ENCODE measurements at regions not wholly inside any gene's neighbourhood (a gene's known extent, or its start where the extent isn't known, plus 50 kb on each side); places are given as distances from the start of the nearest gene placed in this dataset.

GRCh38 chr1:157359314-157360022 lies 192.8 kb downstream of the FCRL5 start:
- H3K4me1 ChIP-seq = peaks cover 0 to 8% (median 4%) of the 10 kb centered on the region in 9 donors
- H3K27me3 ChIP-seq = peaks cover 0 to 9% (median 0%) of the 10 kb centered on the region in 7 donors
- H3K27ac ChIP-seq = no peak overlapping the region
- intact Hi-C loops (cut with DNase I) = loop anchor here in 2 of 10 donors (10.0 kb wide), 1 partner anchor 165 kb away; no protein-coding TSS in a partner anchor
- no peak overlapping the region for H3K4me3 ChIP-seq
- H3K9me3 ChIP-seq = no peaks in the 10 kb centered on the region
- no peaks in the 10 kb centered on the region for H3K36me3 ChIP-seq
- no peak for DNase-seq
- WGBS, 2 donors = 88 to 90% methylated on average over 4 of the region's 4 CpGs
- TF ChIP-seq CTCF (IDR thresholded peaks at IDR 0.05) = no peak
- no peak for ATAC-seq

GRCh38 chr1:157357111-157357510 lies 195.2 kb downstream of the FCRL5 start:
- ATAC-seq (peak in 6 of 8 donors; percentile 42 to 84 (median 64)), DNase-seq (peak in 1 of 2 donors; percentile 26)
- Histone ChIP-seq H3K4me1 (peaks cover 0 to 8% (median 4%) of the 10 kb centered on the region in 9 donors), H3K27ac (no peak overlapping the region), H3K36me3 (no peaks in the 10 kb centered on the region), H3K9me3 (no peaks in the 10 kb centered on the region), H3K4me3 (no peak overlapping the region), H3K27me3 (peaks cover 0 to 10% (median 0%) of the 10 kb centered on the region in 7 donors)
- TF ChIP-seq CTCF (IDR thresholded peaks at IDR 0.05) = no peak
- WGBS, 2 donors = 22 to 23% methylated on average over 5 of the region's 5 CpGs
- intact Hi-C loops (cut with DNase I) = no loop called here

GRCh38 chr1:157356601-157357000 lies 195.7 kb downstream of the FCRL5 start:
- Histone ChIP-seq H3K27ac (no peak overlapping the region), H3K4me1 (peaks cover 0 to 8% (median 4%) of the 10 kb centered on the region in 9 donors), H3K36me3 (no peaks in the 10 kb centered on the region), H3K4me3 (no peak overlapping the region), H3K27me3 (peaks cover 0 to 10% (median 0%) of the 10 kb centered on the region in 7 donors), H3K9me3 (no peaks in the 10 kb centered on the region)
- no peak for ATAC-seq
- 84 to 90% methylated on average over 3 of the region's 3 CpGs for WGBS, 2 donors
- intact Hi-C loops (cut with DNase I) = no loop called here
- TF ChIP-seq CTCF (IDR thresholded peaks at IDR 0.05) = no peak
- DNase-seq = no peak

- TF ChIP-seq CTCF (IDR thresholded peaks at IDR 0.05) = no peak
- H3K27me3 ChIP-seq = peaks cover 0 to 16% (median 4%) of the 10 kb centered on the region in 7 donors
- H3K9me3 ChIP-seq = no peaks in the 10 kb centered on the region
- no peak overlapping the region for H3K4me3 ChIP-seq
- no peak overlapping the region for H3K27ac ChIP-seq
- WGBS, 2 donors = 68 to 76% methylated on average over 2 of the region's 2 CpGs
- intact Hi-C loops (cut with DNase I) = no loop called here
- no peak for DNase-seq
- peaks cover 0 to 8% (median 4%) of the 10 kb centered on the region in 9 donors for H3K4me1 ChIP-seq
- no peak for ATAC-seq
- H3K36me3 ChIP-seq = no peaks in the 10 kb centered on the region
These were observed 198.8 kb downstream of the FCRL5 start for GRCh38 chr1:157353546-157353945.
